ENCODE measurements at regions not wholly inside any gene's neighbourhood (a gene's known extent, or its start where the extent isn't known, plus 50 kb on each side); places are given as distances from the start of the nearest gene placed in this dataset.
A peak's percentile ranks its signal among the peaks of the same experiment; 100 is the strongest.

GRCh38 chr3:46090161-46090591 is 62.9 kb upstream of the XCR1 start (continued):
- TF ChIP-seq ZBTB49 (tag by site-specific recombination; IDR thresholded peaks at IDR 0.05; ENCODE audit: low read depth) = no peak

- Histone ChIP-seq H3K9me3 (ENCODE audit: control insufficient read depth, insufficient read depth, low read depth, low read length) (no peaks in the 10 kb centered on the region), H3K4me3 (ENCODE audit: low read depth, low read length) (no peak overlapping the region), H3K4me1 (ENCODE audit: control insufficient read depth, insufficient read depth, low read length) (no peaks in the 10 kb centered on the region), H3K36me3 (ENCODE audit: control insufficient read depth in 2 of 2, insufficient read depth in 1 of 2, low read length in 2 of 2) (no peaks in the 10 kb centered on the region), H3K27ac (ENCODE audit: extremely low read depth, low read depth, low read length) (no peak overlapping the region)
- CTCF ChIA-PET = interaction anchor here (0.6 to 2.2 kb wide), 3 partner anchors 10 to 1490 kb away, joined by 3 to 10 read pairs (median 5); no protein-coding TSS in a partner anchor
- POLR2A ChIA-PET = no interaction called here
- TF ChIP-seq ZSCAN30 (tag by site-specific recombination; IDR thresholded peaks at IDR 0.05) (no peak), ZFP69B (tag by site-specific recombination; IDR thresholded peaks at IDR 0.05) (no peak), ZNF140 (tag by site-specific recombination; IDR thresholded peaks at IDR 0.05) (no peak), ZNF785 (tag by site-specific recombination; IDR thresholded peaks at IDR 0.05) (no peak), ZNF324 (tag by site-specific recombination; IDR thresholded peaks at IDR 0.05) (no peak)
These were observed 62.1 kb upstream of the XCR1 start for GRCh38 chr3:46089237-46090011.

GRCh38 chr3:46087871-46088270 is 60.6 kb upstream of the XCR1 start:
- Histone ChIP-seq H3K4me3 (ENCODE audit: low read depth, low read length) (no peak overlapping the region), H3K36me3 (ENCODE audit: control insufficient read depth in 2 of 2, insufficient read depth in 1 of 2, low read length in 2 of 2) (no peaks in the 10 kb centered on the region), H3K27ac (ENCODE audit: extremely low read depth, low read depth, low read length) (no peak overlapping the region), H3K4me1 (ENCODE audit: control insufficient read depth, insufficient read depth, low read length) (no peaks in the 10 kb centered on the region), H3K9me3 (ENCODE audit: control insufficient read depth, insufficient read depth, low read depth, low read length) (no peaks in the 10 kb centered on the region)
- ChIA-PET POLR2A (no interaction called here), CTCF (interaction anchor here (0.9 to 1.4 kb wide), 4 partner anchors 23 to 294 kb away, joined by 3 to 5 read pairs (median 3); no protein-coding TSS in a partner anchor)
- TF ChIP-seq ZNF654 (tag by site-specific recombination; IDR thresholded peaks at IDR 0.05; ENCODE audit: low read depth) = 0 out of 2 replicates have a peak, but pooled peaks have one; percentile 5
- TF ChIP-seq ZNF354C (tag by site-specific recombination; IDR thresholded peaks at IDR 0.05; ENCODE audit: borderline replicate concordance, low read depth) = no peak

GRCh38 chr3:46086986-46087385 is 59.7 kb upstream of the XCR1 start:
- TF ChIP-seq GLI4 (tag by site-specific recombination; IDR thresholded peaks at IDR 0.05) (no peak), OVOL3 (tag by site-specific recombination; IDR thresholded peaks at IDR 0.05) (no peak), ZNF670 (tag by site-specific recombination; IDR thresholded peaks at IDR 0.05; ENCODE audit: low read depth) (no peak), ZFP37 (tag by site-specific recombination; IDR thresholded peaks at IDR 0.05) (no peak), ZNF639 (tag by site-specific recombination; IDR thresholded peaks at IDR 0.05) (no peak), ZSCAN23 (tag by site-specific recombination; IDR thresholded peaks at IDR 0.05) (no peak), ZNF76 (tag by site-specific recombination; IDR thresholded peaks at IDR 0.05; ENCODE audit: borderline replicate concordance, low read depth) (no peak), BCL11A (tag by site-specific recombination; IDR thresholded peaks at IDR 0.05; ENCODE audit: low read depth) (no peak), YY1 (tag by site-specific recombination; IDR thresholded peaks at IDR 0.05) (no peak)
- H3K36me3 ChIP-seq (ENCODE audit: control insufficient read depth in 2 of 2, insufficient read depth in 1 of 2, low read length in 2 of 2) = no peaks in the 10 kb centered on the region
- no peak overlapping the region for H3K4me3 ChIP-seq (ENCODE audit: low read depth, low read length)
- no peaks in the 10 kb centered on the region for H3K9me3 ChIP-seq (ENCODE audit: control insufficient read depth, insufficient read depth, low read depth, low read length)
- no peak overlapping the region for H3K27ac ChIP-seq (ENCODE audit: extremely low read depth, low read depth, low read length)
- H3K4me1 ChIP-seq (ENCODE audit: control insufficient read depth, insufficient read depth, low read length) = no peaks in the 10 kb centered on the region
- ChIA-PET CTCF (interaction anchor here (0.9 to 1.4 kb wide), 5 partner anchors 9 to 295 kb away, joined by 3 to 5 read pairs (median 3); partner anchors contain the start of gene CCR1), POLR2A (no interaction called here)

Measured in HEK293 (cell line).